K562 (cell line): ENCODE measurements at regions not wholly inside any gene's neighbourhood (a gene's known extent, or its start where the extent isn't known, plus 50 kb on each side); places are given as distances from the start of the nearest gene placed in this dataset.

Source experiments
- ATAC-seq: fragments of 200-7000 bp; cut with Tn5 transposase; 3 replicates; pipeline ENCODE4 v1.9.1; 2020; ENCODE audit warnings: moderate library complexity
- BruUV-seq: library from RNA; stranded (reverse); fragments of 400-500 nt; replicated peaks from 2 replicates; lab custom pipeline; 2021; lab: Mats Ljungman, UMichigan
- CTCF ChIA-PET: fragments of 300-600 bp; formaldehyde crosslinking; extraction: SDS; loops from one replicate; lab custom pipeline; 2021; ENCODE audit warnings: low intra/inter-chr PET ratio; lab: Yijun Ruan, JAX
- POLR2A ChIA-PET: fragments of 300-600, 350-650 bp; sonication (Branson Sonifier 250); formaldehyde crosslinking; extraction: SDS; loops from one replicate; lab custom pipeline; 2021; ENCODE audit warnings: antibody characterized with exemption, inconsistent platforms; lab: Yijun Ruan, JAX
- DNase-seq, 4 experiments: peaks; one replicate each; pipeline versions ENCODE4 v3.0.0 to v3.0.0-alpha.2; 2011 to 2018; ENCODE audit warnings: low spot score in 3 of 4, mixed read lengths in 3 of 4; ENCODE audit errors: extremely low read depth in 1 of 4
- FAIRE-seq: peaks from 2 replicates; lab custom pipeline; 2011; peaks lifted over from hg19 to GRCh38; lab: Jason Lieb, UNC
- H2AFZ ChIP-seq: 2 replicates; pipeline ENCODE4 v1.6.0; 2011; ENCODE audit warnings: low read depth, low read length, control low read depth, inconsistent platforms
- H3K27ac ChIP-seq: fragments of 200-600 bp; 3 replicates; pipeline ENCODE4 v1.8.0; 2011; ENCODE audit warnings: low read depth, mild to moderate bottlenecking, control low read depth, inconsistent platforms, low read length, moderate library complexity, mixed read lengths; ENCODE audit errors: extremely low read depth
- H3K27me3 ChIP-seq, 2 experiments: fragments of 300-600 bp in 1 of 2; 2 replicates in 1 of 2; 3 replicates in 1 of 2; pipeline versions ENCODE4 v1.6.0 to v1.8.0; 2011; ENCODE audit warnings: inconsistent platforms in 2 of 2, low read length in 2 of 2, mild to moderate bottlenecking in 1 of 2, mixed read lengths in 1 of 2, moderate library complexity in 1 of 2; ENCODE audit not compliant: control insufficient read depth in 2 of 2, insufficient read depth in 2 of 2
- H3K36me3 ChIP-seq: fragments of 300-600 bp; 3 replicates; pipeline ENCODE4 v1.8.0; 2011; ENCODE audit warnings: mild to moderate bottlenecking, low read length, inconsistent platforms; ENCODE audit not compliant: control insufficient read depth, insufficient read depth
- H3K4me1 ChIP-seq, 2 experiments: fragments of 200-600 bp in 1 of 2; replicated peaks in 1 of 2; 2 replicates in 1 of 2; 3 replicates in 1 of 2; pipeline versions ENCODE4 v1.5.1 to v1.8.0; 2011; ENCODE audit warnings: inconsistent platforms in 2 of 2, low read length in 2 of 2, mild to moderate bottlenecking in 1 of 2, mixed read lengths in 1 of 2, moderate library complexity in 1 of 2; ENCODE audit not compliant: control insufficient read depth in 2 of 2, insufficient read depth in 2 of 2
- H3K4me2 ChIP-seq: 2 replicates; pipeline ENCODE4 v1.6.1; 2011; ENCODE audit warnings: low read length, control low read depth, inconsistent platforms, mixed read lengths; ENCODE audit not compliant: insufficient read depth
- H3K4me3 ChIP-seq: fragments of 200-600 bp; sonication (generic), shearing (Covaris generic); 2 replicates; pipeline ENCODE4 v1.5.1; 2016; ENCODE audit warnings: control low read depth, inconsistent platforms
- H3K79me2 ChIP-seq: fragments of 200-600 bp; 3 replicates; pipeline ENCODE4 v1.8.0; 2011; ENCODE audit warnings: low read length, inconsistent platforms; ENCODE audit not compliant: control insufficient read depth, insufficient read depth
- H3K9ac ChIP-seq, 2 experiments: 2 replicates each; pipeline versions ENCODE4 v1.6.0 to v1.6.1; 2011; ENCODE audit warnings: low read depth in 2 of 2, low read length in 2 of 2, control low read depth in 1 of 2, inconsistent platforms in 1 of 2, mild to moderate bottlenecking in 1 of 2, mixed read lengths in 1 of 2; ENCODE audit not compliant: insufficient read depth in 1 of 2
- H3K9me1 ChIP-seq: one replicate; pipeline ENCODE4 v1.6.0; 2011; ENCODE audit warnings: inconsistent platforms, mild to moderate bottlenecking, low read length, moderate library complexity; ENCODE audit not compliant: control insufficient read depth, insufficient read depth
- H3K9me3 ChIP-seq: replicated peaks from 2 replicates; pipeline ENCODE4 v1.5.1; 2011; ENCODE audit warnings: low read depth, low read length, inconsistent platforms; ENCODE audit not compliant: control insufficient read depth, insufficient read depth
- H4K20me1 ChIP-seq: replicated peaks from 2 replicates; pipeline ENCODE4 v1.6.1; 2011; ENCODE audit warnings: low read length, inconsistent platforms, mixed read lengths; ENCODE audit not compliant: control insufficient read depth, insufficient read depth
- ARNT ChIP-seq, 2 experiments: fragments of 450-650 bp; IDR thresholded peaks; 2 replicates each; pipeline ENCODE4 v1.6.1; 2016; ENCODE audit warnings: mild to moderate bottlenecking in 1 of 2
- EP400 ChIP-seq: fragments of 450-650 bp; IDR thresholded peaks from 2 replicates; pipeline ENCODE4 v1.6.1; 2017; ENCODE audit warnings: antibody characterized with exemption, mild to moderate bottlenecking, moderate library complexity
- FOXK1 ChIP-seq: sonication (generic); formaldehyde crosslinking; IDR thresholded peaks from 2 replicates; pipeline ENCODE4 v1.8.0; 2022; ENCODE audit warnings: missing genetic modification reagents, mild to moderate bottlenecking, borderline replicate concordance
- RBM17 ChIP-seq: fragments of 200-400 bp; formaldehyde crosslinking; IDR thresholded peaks from 2 replicates; pipeline ENCODE4 v1.6.1; 2017; ENCODE audit warnings: low read depth, mild to moderate bottlenecking, low read length, borderline replicate concordance
- RUNX1 ChIP-seq: sonication (generic); IDR thresholded peaks from 2 replicates; pipeline ENCODE4 v1.6.1; 2016; ENCODE audit warnings: antibody characterized with exemption, low read depth
- SMARCA4 ChIP-seq: fragments of 450-650 bp; IDR thresholded peaks from 2 replicates; pipeline ENCODE4 v1.6.1; 2016
- TEAD1 ChIP-seq, 2 experiments: fragments of 450-650 bp in 1 of 2; sonication (generic) in 1 of 2; formaldehyde crosslinking; IDR thresholded peaks; 2 replicates each; pipeline versions ENCODE4 v1.4.0 to v1.8.0; 2020 to 2022; ENCODE audit warnings: mild to moderate bottlenecking in 2 of 2, missing genetic modification reagents in 1 of 2
- YY1 ChIP-seq, 3 experiments: IDR thresholded peaks; 2 replicates each; pipeline ENCODE4 v1.6.1; 2011; ENCODE audit warnings: low read length in 2 of 3, mild to moderate bottlenecking in 2 of 3, moderate library complexity in 2 of 3, borderline replicate concordance in 1 of 3, control low read depth in 1 of 3, low read depth in 1 of 3; ENCODE audit not compliant: insufficient read depth in 3 of 3, insufficient replicate concordance in 2 of 3, control insufficient read depth in 1 of 3, insufficient read length in 1 of 3; ENCODE audit errors: extremely low read depth in 1 of 3
- ZNF174 ChIP-seq: fragments of 250-450 bp; sonication (Bioruptor Pico); IDR thresholded peaks from 2 replicates; pipeline ENCODE4 v1.4.0; 2020; ENCODE audit warnings: mild to moderate bottlenecking
- ZNF644 ChIP-seq: fragments of 200-800 bp; sonication (Bioruptor generic); IDR thresholded peaks from 2 replicates; pipeline ENCODE4 v1.6.1; 2016; ENCODE audit warnings: low read depth, missing genetic modification characterization, missing compliant biosample characterization
- WGBS: fragments of 100-300 bp; shearing (Covaris generic); methylation state at CpG from one replicate; pipeline ENCODE4 v1.1.6; 2016; ENCODE audit warnings: low coverage, mixed read lengths; ENCODE audit not compliant: insufficient coverage; ENCODE audit errors: missing lambda C conversion rate; 5-methylcytosine and 5-hydroxymethylcytosine counted together
- in situ Hi-C: fragments of 300-500 bp; cut with MboI; formaldehyde crosslinking; loops from 4 replicates; pipeline ENCODE4 v1.15.0; 2018; ENCODE audit warnings: inconsistent platforms, mixed read lengths
- intact Hi-C: fragments of 100-400 bp; cut with micrococcal nuclease; formaldehyde crosslinking; loops from 2 replicates; pipeline ENCODE4 v1.14.2; 2022
- TF ChIP-seq, protein P1 (sequence below): sonication (generic); formaldehyde crosslinking; IDR thresholded peaks from 2 replicates; pipeline ENCODE4 v1.8.0; 2022; ENCODE audit warnings: mild to moderate bottlenecking, missing genetic modification reagents
- TF ChIP-seq, protein P2 (sequence below): sonication (generic); formaldehyde crosslinking; IDR thresholded peaks from 2 replicates; pipeline ENCODE4 v1.9.0; 2022; ENCODE audit warnings: mild to moderate bottlenecking, missing genetic modification reagents
- TF ChIP-seq, protein P3 (sequence below): sonication (generic); formaldehyde crosslinking; IDR thresholded peaks from 2 replicates; pipeline ENCODE4 v1.8.1; 2023; ENCODE audit warnings: missing genetic modification reagents, mild to moderate bottlenecking, borderline replicate concordance

DNA sequence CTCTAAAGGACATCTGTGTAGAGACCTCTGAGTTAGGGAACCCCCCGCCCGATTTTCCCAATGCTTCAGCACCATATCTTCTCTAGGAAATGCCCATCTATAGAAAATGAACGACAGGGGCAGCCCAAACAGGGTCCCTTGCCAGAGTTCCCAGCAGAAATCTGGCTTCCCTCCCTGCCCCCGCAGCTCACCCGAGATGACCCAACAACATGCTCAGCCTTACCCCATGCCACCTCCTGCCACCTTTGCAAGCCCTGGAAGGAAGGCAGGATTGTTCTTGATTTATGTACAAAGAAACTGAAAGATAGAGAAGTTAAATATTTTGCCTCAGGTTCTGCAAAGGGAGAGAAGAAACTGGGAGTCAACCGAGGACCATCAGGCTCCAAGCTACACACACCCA, 105.6 kb upstream of the UQCRFS1 start:
- Histone ChIP-seq H2AFZ (no peak overlapping the region), H3K4me2 (no peak overlapping the region), H3K79me2 (no peaks in the 10 kb centered on the region), H3K9me1 (no peaks in the 10 kb centered on the region), H3K9me3 (no peaks in the 10 kb centered on the region), H3K36me3 (no peaks in the 10 kb centered on the region), H3K27me3 (peaks cover 4 to 28% of the 10 kb centered on the region in 2 experiments; a peak in 3 of 5 replicates), H3K4me1 (no peaks in the 10 kb centered on the region), H3K4me3 (no peak overlapping the region), H3K9ac (no peak overlapping the region), H3K27ac (no peak overlapping the region), H4K20me1 (no peaks in the 10 kb centered on the region)
- FAIRE-seq (no peak), DNase-seq (no peak), ATAC-seq (no peak)
- in situ Hi-C loops, result no loop called here
- no TSS peak for BruUV-seq
- intact Hi-C loops, result no loop called here
- CTCF ChIA-PET, result no interaction called here
- POLR2A ChIA-PET, result interaction anchor here (0.5 kb wide), 1 partner anchor 95 kb away, joined by 3 read pairs; no protein-coding TSS in a partner anchor
- WGBS, result 0% methylated on average over 6 of the region's 6 CpGs
- TF ChIP-seq, protein P1, sequence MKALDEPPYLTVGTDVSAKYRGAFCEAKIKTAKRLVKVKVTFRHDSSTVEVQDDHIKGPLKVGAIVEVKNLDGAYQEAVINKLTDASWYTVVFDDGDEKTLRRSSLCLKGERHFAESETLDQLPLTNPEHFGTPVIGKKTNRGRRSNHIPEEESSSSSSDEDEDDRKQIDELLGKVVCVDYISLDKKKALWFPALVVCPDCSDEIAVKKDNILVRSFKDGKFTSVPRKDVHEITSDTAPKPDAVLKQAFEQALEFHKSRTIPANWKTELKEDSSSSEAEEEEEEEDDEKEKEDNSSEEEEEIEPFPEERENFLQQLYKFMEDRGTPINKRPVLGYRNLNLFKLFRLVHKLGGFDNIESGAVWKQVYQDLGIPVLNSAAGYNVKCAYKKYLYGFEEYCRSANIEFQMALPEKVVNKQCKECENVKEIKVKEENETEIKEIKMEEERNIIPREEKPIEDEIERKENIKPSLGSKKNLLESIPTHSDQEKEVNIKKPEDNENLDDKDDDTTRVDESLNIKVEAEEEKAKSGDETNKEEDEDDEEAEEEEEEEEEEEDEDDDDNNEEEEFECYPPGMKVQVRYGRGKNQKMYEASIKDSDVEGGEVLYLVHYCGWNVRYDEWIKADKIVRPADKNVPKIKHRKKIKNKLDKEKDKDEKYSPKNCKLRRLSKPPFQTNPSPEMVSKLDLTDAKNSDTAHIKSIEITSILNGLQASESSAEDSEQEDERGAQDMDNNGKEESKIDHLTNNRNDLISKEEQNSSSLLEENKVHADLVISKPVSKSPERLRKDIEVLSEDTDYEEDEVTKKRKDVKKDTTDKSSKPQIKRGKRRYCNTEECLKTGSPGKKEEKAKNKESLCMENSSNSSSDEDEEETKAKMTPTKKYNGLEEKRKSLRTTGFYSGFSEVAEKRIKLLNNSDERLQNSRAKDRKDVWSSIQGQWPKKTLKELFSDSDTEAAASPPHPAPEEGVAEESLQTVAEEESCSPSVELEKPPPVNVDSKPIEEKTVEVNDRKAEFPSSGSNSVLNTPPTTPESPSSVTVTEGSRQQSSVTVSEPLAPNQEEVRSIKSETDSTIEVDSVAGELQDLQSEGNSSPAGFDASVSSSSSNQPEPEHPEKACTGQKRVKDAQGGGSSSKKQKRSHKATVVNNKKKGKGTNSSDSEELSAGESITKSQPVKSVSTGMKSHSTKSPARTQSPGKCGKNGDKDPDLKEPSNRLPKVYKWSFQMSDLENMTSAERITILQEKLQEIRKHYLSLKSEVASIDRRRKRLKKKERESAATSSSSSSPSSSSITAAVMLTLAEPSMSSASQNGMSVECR (CRISPR knock-in tag), result no peak
- TF ChIP-seq, protein P2, sequence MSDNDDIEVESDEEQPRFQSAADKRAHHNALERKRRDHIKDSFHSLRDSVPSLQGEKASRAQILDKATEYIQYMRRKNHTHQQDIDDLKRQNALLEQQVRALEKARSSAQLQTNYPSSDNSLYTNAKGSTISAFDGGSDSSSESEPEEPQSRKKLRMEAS (CRISPR knock-in tag), result no peak
- TF ChIP-seq YY1 (IDR thresholded peaks at IDR 0.05; ENCODE audit: borderline replicate concordance in 1 of 3, control insufficient read depth in 1 of 3, extremely low read depth in 1 of 3, insufficient read depth in 3 of 3, insufficient read length in 1 of 3, insufficient replicate concordance in 2 of 3, low read depth in 1 of 3, low read length in 2 of 3) (no peak), TEAD1 (CRISPR knock-in tag; IDR thresholded peaks at IDR 0.05) (no peak), FOXK1 (CRISPR knock-in tag) (no peak), EP400 (no peak), RUNX1 (no peak), ZNF644 (tag) (no peak), RBM17 (no peak), ZNF174 (no peak), SMARCA4 (no peak), ARNT (IDR thresholded peaks at IDR 0.05) (no peak)
- TF ChIP-seq, protein P3, sequence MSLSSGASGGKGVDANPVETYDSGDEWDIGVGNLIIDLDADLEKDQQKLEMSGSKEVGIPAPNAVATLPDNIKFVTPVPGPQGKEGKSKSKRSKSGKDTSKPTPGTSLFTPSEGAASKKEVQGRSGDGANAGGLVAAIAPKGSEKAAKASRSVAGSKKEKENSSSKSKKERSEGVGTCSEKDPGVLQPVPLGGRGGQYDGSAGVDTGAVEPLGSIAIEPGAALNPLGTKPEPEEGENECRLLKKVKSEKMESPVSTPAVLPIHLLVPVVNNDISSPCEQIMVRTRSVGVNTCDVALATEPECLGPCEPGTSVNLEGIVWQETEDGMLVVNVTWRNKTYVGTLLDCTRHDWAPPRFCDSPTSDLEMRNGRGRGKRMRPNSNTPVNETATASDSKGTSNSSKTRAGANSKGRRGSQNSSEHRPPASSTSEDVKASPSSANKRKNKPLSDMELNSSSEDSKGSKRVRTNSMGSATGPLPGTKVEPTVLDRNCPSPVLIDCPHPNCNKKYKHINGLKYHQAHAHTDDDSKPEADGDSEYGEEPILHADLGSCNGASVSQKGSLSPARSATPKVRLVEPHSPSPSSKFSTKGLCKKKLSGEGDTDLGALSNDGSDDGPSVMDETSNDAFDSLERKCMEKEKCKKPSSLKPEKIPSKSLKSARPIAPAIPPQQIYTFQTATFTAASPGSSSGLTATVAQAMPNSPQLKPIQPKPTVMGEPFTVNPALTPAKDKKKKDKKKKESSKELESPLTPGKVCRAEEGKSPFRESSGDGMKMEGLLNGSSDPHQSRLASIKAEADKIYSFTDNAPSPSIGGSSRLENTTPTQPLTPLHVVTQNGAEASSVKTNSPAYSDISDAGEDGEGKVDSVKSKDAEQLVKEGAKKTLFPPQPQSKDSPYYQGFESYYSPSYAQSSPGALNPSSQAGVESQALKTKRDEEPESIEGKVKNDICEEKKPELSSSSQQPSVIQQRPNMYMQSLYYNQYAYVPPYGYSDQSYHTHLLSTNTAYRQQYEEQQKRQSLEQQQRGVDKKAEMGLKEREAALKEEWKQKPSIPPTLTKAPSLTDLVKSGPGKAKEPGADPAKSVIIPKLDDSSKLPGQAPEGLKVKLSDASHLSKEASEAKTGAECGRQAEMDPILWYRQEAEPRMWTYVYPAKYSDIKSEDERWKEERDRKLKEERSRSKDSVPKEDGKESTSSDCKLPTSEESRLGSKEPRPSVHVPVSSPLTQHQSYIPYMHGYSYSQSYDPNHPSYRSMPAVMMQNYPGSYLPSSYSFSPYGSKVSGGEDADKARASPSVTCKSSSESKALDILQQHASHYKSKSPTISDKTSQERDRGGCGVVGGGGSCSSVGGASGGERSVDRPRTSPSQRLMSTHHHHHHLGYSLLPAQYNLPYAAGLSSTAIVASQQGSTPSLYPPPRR (CRISPR knock-in tag), result no peak
